ENCODE measurements at regions not wholly inside any gene's neighbourhood (a gene's known extent, or its start where the extent isn't known, plus 50 kb on each side); places are given as distances from the start of the nearest gene placed in this dataset.

DNA sequence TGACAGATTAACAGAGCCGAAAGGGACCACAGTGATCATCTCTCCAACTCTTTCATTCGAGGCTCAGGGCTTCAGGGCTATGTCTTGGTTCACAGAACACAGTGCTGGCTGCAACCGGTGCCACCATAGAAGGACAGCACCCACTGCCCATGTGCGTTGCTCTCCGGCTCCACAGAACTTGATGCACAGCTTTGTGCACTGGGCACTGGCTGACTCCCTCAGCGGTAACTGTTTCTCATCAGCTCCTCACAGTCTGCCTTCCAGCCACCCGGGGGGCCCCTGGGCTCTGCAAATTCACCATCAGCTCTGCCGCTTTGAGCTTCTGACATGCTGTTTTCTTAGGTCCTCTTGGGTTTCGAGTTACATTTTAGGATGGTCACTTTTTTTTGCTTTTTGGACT lies 124.3 kb upstream of the RAB12 start:
- H3K27me3 ChIP-seq (ENCODE audit: low read length): no peaks in the 10 kb centered on the region
- ATAC-seq: no peak
- CTCF ChIA-PET: no interaction called here

DNA sequence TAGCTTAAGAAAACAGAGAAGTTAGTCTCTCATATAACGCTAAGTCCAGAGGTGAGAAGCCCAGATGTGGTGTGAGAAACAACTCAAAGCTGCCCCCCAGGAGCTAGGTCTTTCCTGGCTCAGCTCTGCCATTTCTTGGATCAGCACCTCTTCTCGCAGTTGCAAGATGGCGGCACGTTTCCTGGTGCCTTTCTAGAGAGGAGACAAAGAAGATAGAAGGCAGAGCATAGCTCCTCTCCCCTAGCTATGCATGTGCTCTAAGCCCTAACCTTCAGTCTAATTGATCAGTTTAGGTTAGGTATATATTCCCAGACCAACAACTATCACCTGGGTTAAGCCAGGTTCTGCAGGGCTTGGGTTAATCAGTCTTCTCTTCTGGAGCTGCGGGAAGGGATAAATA lies 119.5 kb upstream of the RAB12 start:
- CTCF ChIA-PET: interaction anchor here (1.0 kb wide), 1 partner anchor 119 kb away, joined by 4 read pairs; the partner anchor contains the start of gene RAB12
- H3K4me2 ChIP-seq (ENCODE audit: low read length): no peak overlapping the region
- TF ChIP-seq EZH2 (IDR thresholded peaks at IDR 0.05; ENCODE audit: low read length, unreplicated experiment) (no peak), EZH2phosphoT487 (IDR thresholded peaks at IDR 0.05; ENCODE audit: borderline replicate concordance, low read length) (no peak)
- TF ChIP-seq, protein P1, sequence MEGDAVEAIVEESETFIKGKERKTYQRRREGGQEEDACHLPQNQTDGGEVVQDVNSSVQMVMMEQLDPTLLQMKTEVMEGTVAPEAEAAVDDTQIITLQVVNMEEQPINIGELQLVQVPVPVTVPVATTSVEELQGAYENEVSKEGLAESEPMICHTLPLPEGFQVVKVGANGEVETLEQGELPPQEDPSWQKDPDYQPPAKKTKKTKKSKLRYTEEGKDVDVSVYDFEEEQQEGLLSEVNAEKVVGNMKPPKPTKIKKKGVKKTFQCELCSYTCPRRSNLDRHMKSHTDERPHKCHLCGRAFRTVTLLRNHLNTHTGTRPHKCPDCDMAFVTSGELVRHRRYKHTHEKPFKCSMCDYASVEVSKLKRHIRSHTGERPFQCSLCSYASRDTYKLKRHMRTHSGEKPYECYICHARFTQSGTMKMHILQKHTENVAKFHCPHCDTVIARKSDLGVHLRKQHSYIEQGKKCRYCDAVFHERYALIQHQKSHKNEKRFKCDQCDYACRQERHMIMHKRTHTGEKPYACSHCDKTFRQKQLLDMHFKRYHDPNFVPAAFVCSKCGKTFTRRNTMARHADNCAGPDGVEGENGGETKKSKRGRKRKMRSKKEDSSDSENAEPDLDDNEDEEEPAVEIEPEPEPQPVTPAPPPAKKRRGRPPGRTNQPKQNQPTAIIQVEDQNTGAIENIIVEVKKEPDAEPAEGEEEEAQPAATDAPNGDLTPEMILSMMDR (conservative IDR thresholded peaks at IDR 0.05; ENCODE audit: low read depth, low read length): no peak
- no TSS peak for BruUV-seq (replicated peaks)
- peaks cover 21% of the 10 kb centered on the region for H3K27me3 ChIP-seq (ENCODE audit: low read length)
- intact Hi-C loops (cut with micrococcal nuclease): loop anchor here (10.0 kb wide), 1 partner anchor 375 kb away; no protein-coding TSS in a partner anchor
- H3K79me2 ChIP-seq (ENCODE audit: low read length): no peaks in the 10 kb centered on the region
- H3K27ac ChIP-seq (ENCODE audit: low read length): no peak overlapping the region
- no peak overlapping the region for H2AFZ ChIP-seq (ENCODE audit: low read length)
- H4K20me1 ChIP-seq (ENCODE audit: low read length): no peaks in the 10 kb centered on the region
- DNase-seq (no peak), ATAC-seq (no peak)
- H3K4me3 ChIP-seq (ENCODE audit: low read length): no peak overlapping the region
- H3K36me3 ChIP-seq (ENCODE audit: low read depth, low read length): no peaks in the 10 kb centered on the region
- no peaks in the 10 kb centered on the region for H3K9me3 ChIP-seq (ENCODE audit: low read length)
- POLR2A ChIA-PET (ENCODE audit: unreplicated experiment): no interaction called here
- no peaks in the 10 kb centered on the region for H3F3A ChIP-seq (ENCODE audit: low read length, unreplicated experiment)
- H3K9ac ChIP-seq (ENCODE audit: low read length): no peak overlapping the region
- no peaks in the 10 kb centered on the region for H3K9me2 ChIP-seq (replicated peaks; ENCODE audit: low read length)
- H3K4me1 ChIP-seq (ENCODE audit: insufficient read depth, low read length): no peaks in the 10 kb centered on the region

More for the DNA sequence above, 124.3 kb upstream of the RAB12 start:
- intact Hi-C loops (cut with micrococcal nuclease): loop anchor here (5.0 to 10.0 kb wide), 2 partner anchors 370 to 923 kb away; no protein-coding TSS in a partner anchor
- Histone ChIP-seq H3K4me3 (ENCODE audit: low read length) (no peak overlapping the region), H4K20me1 (ENCODE audit: low read length) (no peaks in the 10 kb centered on the region), H2AFZ (ENCODE audit: low read length) (no peak overlapping the region), H3K9me2 (replicated peaks; ENCODE audit: low read length) (no peaks in the 10 kb centered on the region), H3F3A (ENCODE audit: low read length, unreplicated experiment) (no peaks in the 10 kb centered on the region), H3K36me3 (ENCODE audit: low read depth, low read length) (no peaks in the 10 kb centered on the region), H3K27ac (ENCODE audit: low read length) (no peak overlapping the region), H3K79me2 (ENCODE audit: low read length) (no peaks in the 10 kb centered on the region), H3K9me3 (ENCODE audit: low read length) (no peaks in the 10 kb centered on the region), H3K9ac (ENCODE audit: low read length) (no peak overlapping the region), H3K4me1 (ENCODE audit: insufficient read depth, low read length) (no peaks in the 10 kb centered on the region), H3K4me2 (ENCODE audit: low read length) (no peak overlapping the region)
- POLR2A ChIA-PET (ENCODE audit: unreplicated experiment): no interaction called here
- no peak for TF ChIP-seq EZH2phosphoT487 (IDR thresholded peaks at IDR 0.05; ENCODE audit: borderline replicate concordance, low read length)
- DNase-seq: no peak
- no TSS peak for BruUV-seq (replicated peaks)

DNA sequence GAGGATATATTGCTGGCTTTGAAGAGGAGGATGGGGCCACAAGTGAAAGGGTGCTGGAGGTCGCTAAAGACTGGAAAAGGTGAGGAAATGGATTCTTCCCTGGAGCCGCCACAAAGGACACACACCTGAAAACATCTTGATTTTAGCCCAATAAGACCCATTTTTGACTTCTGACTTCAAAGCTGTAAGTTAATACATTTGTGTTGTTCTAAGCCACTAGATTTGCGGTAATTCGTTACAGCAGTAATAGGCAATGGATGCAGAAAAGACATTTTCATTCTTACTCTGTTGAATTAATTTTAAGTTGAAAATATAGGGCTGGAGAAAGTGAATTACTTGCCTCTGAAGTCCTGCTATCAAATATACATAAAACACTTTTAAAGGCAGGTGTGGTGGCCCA lies 117.7 kb upstream of the RAB12 start:
- H3K9ac ChIP-seq (ENCODE audit: low read length): no peak overlapping the region
- no peak overlapping the region for H3K4me3 ChIP-seq (ENCODE audit: low read length)
- intact Hi-C loops (cut with micrococcal nuclease): no loop called here
- ATAC-seq: no peak
- H3K4me2 ChIP-seq (ENCODE audit: low read length): no peak overlapping the region
- DNase-seq: no peak
- POLR2A ChIA-PET (ENCODE audit: unreplicated experiment): no interaction called here
- no peak for TF ChIP-seq EZH2 (IDR thresholded peaks at IDR 0.05; ENCODE audit: low read length, unreplicated experiment)
- no peak for TF ChIP-seq EZH2phosphoT487 (IDR thresholded peaks at IDR 0.05; ENCODE audit: borderline replicate concordance, low read length)
- TF ChIP-seq, protein P1 (conservative IDR thresholded peaks at IDR 0.05; ENCODE audit: low read depth, low read length): no peak
- H3K27ac ChIP-seq (ENCODE audit: low read length): no peak overlapping the region
- no peaks in the 10 kb centered on the region for H3K9me3 ChIP-seq (ENCODE audit: low read length)
- H3K27me3 ChIP-seq (ENCODE audit: low read length): peaks cover 27% of the 10 kb centered on the region
- no peaks in the 10 kb centered on the region for H3K9me2 ChIP-seq (replicated peaks; ENCODE audit: low read length)
- BruUV-seq (replicated peaks): no TSS peak
- H3K4me1 ChIP-seq (ENCODE audit: insufficient read depth, low read length): no peaks in the 10 kb centered on the region
- no peaks in the 10 kb centered on the region for H3F3A ChIP-seq (ENCODE audit: low read length, unreplicated experiment)
- no peaks in the 10 kb centered on the region for H3K36me3 ChIP-seq (ENCODE audit: low read depth, low read length)
- CTCF ChIA-PET: no interaction called here
- no peak overlapping the region for H2AFZ ChIP-seq (ENCODE audit: low read length)
- no peaks in the 10 kb centered on the region for H4K20me1 ChIP-seq (ENCODE audit: low read length)
- no peaks in the 10 kb centered on the region for H3K79me2 ChIP-seq (ENCODE audit: low read length)
